PFSK-1 (cell line): ENCODE measurements at regions not wholly inside any gene's neighbourhood (a gene's known extent, or its start where the extent isn't known, plus 50 kb on each side); places are given as distances from the start of the nearest gene placed in this dataset.
A peak's percentile ranks its signal among the peaks of the same experiment; 100 is the strongest.

Experiments used
- FOXP2 ChIP-seq: optimal IDR thresholded peaks from 2 replicates; pipeline ENCODE3; 2011; ENCODE audit warnings: borderline replicate concordance, control low read depth, inconsistent platforms; ENCODE audit not compliant: insufficient read depth; ENCODE audit errors: extremely low read length, extremely low read depth
- POLR2AphosphoS5 ChIP-seq: IDR thresholded peaks from 2 replicates; pipeline ENCODE4 v1.6.1; 2012; ENCODE audit warnings: low read depth, mild to moderate bottlenecking, control low read depth, low read length, moderate library complexity
- SIN3A ChIP-seq: IDR thresholded peaks from 2 replicates; pipeline ENCODE4 v1.6.1; 2012; ENCODE audit warnings: mild to moderate bottlenecking, low read length, moderate library complexity, borderline replicate concordance; ENCODE audit not compliant: insufficient read depth
- TAF1 ChIP-seq: IDR thresholded peaks from 2 replicates; pipeline ENCODE4 v1.6.1; 2012; ENCODE audit warnings: low read length, control low read depth, borderline replicate concordance; ENCODE audit not compliant: insufficient read depth
- TF ChIP-seq, protein P1 (sequence below), 2 experiments: IDR thresholded peaks; 2 replicates each; pipeline versions ENCODE4 v1.6.1 to v1.8.0; 2011 to 2012; ENCODE audit warnings: low read depth in 2 of 2, low read length in 2 of 2, control low read depth in 1 of 2, inconsistent platforms in 1 of 2, mild to moderate bottlenecking in 1 of 2, moderate library complexity in 1 of 2; ENCODE audit not compliant: insufficient read depth in 1 of 2

DNA sequence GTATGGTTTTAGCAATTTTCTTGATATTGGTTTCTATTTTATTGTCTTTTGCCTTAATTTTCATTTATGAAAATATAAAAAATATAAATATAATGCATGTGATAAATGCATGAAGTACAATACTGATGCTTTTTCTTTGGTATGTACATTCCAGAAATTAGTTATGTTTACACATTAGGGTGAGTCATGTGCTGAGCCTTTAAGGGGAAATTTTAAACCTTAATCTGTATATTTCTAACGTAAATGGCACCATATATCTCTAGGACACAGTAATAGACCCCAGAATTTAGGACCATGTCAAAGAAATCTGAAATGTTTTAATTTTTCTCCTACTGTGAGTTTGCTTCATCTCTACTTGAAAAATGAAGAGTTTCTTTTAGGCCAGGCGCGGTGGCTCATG lies 117.8 kb upstream of the SPRY1 start:
- TF ChIP-seq SIN3A = no peak
- no peak for TF ChIP-seq POLR2AphosphoS5
- TF ChIP-seq, protein P1, sequence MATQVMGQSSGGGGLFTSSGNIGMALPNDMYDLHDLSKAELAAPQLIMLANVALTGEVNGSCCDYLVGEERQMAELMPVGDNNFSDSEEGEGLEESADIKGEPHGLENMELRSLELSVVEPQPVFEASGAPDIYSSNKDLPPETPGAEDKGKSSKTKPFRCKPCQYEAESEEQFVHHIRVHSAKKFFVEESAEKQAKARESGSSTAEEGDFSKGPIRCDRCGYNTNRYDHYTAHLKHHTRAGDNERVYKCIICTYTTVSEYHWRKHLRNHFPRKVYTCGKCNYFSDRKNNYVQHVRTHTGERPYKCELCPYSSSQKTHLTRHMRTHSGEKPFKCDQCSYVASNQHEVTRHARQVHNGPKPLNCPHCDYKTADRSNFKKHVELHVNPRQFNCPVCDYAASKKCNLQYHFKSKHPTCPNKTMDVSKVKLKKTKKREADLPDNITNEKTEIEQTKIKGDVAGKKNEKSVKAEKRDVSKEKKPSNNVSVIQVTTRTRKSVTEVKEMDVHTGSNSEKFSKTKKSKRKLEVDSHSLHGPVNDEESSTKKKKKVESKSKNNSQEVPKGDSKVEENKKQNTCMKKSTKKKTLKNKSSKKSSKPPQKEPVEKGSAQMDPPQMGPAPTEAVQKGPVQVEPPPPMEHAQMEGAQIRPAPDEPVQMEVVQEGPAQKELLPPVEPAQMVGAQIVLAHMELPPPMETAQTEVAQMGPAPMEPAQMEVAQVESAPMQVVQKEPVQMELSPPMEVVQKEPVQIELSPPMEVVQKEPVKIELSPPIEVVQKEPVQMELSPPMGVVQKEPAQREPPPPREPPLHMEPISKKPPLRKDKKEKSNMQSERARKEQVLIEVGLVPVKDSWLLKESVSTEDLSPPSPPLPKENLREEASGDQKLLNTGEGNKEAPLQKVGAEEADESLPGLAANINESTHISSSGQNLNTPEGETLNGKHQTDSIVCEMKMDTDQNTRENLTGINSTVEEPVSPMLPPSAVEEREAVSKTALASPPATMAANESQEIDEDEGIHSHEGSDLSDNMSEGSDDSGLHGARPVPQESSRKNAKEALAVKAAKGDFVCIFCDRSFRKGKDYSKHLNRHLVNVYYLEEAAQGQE (IDR thresholded peaks at IDR 0.05; ENCODE audit: insufficient read depth in 1 of 2, low read depth in 2 of 2, low read length in 2 of 2) = no peak
- no peak for TF ChIP-seq TAF1
- TF ChIP-seq FOXP2 = no peak

DNA sequence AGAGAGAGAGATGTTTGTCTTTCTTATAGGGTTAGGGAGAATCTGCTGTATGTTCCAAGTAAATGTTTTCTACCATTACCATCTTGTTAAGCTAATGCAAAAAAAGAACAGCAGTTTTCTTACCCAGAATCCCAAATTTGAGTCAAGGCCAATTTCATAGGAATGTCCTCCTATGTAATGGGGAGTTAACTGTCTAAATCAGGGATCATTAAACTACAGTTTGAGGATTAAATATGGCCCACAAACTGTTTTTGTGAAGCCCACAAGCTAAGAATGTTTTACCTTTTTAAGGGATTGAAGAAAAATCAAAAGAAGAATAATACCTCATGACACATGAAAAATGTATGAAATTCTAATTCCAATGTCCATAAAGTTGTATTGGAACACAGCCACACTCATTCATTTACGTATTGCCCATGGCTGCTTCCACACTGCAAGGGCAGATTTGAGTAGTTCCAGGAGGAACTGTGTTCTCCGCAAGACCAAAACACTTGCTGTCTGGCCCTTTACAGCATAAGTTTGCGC lies 113.2 kb upstream of the SPRY1 start:
- no peak for TF ChIP-seq TAF1
- no peak for TF ChIP-seq SIN3A
- no peak for TF ChIP-seq FOXP2
- TF ChIP-seq, protein P1 (IDR thresholded peaks at IDR 0.05; ENCODE audit: insufficient read depth in 1 of 2, low read depth in 2 of 2, low read length in 2 of 2) = no peak

DNA sequence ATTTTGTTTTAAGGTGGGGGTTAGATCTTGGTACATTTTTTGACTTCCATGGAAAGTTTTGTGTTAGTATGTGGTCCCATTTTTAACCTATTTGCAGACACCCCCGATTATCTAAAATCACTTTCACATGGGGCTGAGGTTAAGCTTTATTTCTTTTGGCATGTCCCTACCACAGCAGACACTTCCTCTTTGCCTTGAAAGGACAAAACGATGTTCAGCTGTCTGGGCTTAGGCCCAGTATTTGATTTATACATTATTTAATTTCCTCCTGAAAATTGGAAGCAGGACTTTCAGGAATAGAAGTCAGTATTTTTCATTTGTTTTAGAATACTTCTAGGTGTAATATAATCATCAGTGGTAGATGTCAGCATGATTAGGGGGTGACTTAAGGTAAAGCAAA lies 112.4 kb upstream of the SPRY1 start:
- TF ChIP-seq TAF1 = no peak
- TF ChIP-seq POLR2AphosphoS5 = peak; percentile 23; the same call in 1 of the 2 replicates

DNA sequence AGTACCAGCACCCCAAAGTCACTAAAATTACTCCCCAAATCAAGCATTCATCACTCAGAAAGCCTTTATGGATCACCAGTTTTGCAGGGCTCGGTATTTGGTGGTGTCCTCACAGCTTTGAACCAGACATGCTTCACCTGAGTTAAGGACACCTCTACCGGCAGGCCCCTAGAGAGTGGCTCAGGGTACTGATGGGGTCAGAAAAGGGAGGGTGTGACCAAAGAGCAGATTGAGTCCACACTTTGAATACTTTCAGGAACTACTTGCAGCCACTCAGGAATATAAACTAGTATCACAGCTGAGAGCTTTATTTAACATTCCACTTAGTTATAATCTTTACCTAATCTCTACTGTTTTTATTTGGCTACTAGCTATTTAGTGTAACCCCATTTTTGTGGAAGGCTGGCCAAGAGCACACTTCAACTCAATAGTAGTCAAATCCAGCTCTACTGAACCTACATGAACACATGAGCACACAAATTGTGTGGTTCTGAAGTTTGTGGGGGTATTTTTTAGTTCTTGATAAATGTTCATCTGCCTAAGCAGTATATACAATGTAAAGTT lies 109.6 kb upstream of the SPRY1 start:
- TF ChIP-seq FOXP2 = no peak
- no peak for TF ChIP-seq POLR2AphosphoS5
- no peak for TF ChIP-seq TAF1
- no peak for TF ChIP-seq SIN3A
- TF ChIP-seq, protein P1 (IDR thresholded peaks at IDR 0.05; ENCODE audit: insufficient read depth in 1 of 2, low read depth in 2 of 2, low read length in 2 of 2) = no peak

DNA sequence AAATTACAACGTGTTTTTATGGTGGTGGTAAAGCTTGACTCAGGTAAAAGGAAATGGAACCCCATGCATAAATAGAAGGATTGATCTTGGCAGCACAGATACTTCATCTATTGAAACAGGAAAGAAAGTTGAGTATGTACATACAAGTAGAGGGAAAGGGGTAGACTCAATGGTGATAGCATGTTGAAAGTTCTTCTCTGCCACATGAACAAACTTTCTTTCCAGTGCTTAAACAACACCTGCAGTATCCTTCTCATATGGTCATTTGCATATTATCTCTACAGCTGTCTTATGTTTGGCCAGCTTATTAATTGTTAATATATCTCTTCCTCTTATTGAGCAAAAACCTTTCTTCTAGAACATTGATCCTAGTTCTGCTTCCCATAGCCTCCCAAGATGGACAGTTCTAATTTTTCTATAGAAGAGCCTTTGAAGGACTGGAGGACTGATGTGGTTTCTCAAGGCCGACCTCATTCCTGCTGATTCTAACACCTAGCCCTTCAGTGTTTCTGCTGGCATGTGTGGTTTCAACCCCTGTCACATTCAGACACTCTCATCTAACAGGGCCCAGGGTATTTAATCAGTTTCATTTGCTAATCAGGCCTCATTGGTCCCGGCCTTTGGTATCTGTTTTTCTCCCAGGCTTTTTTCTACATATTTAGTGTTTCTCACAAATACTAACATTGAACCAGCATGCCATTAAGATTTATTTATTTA lies 108.1 kb upstream of the SPRY1 start:
- TF ChIP-seq TAF1 = no peak
- TF ChIP-seq, protein P1 (IDR thresholded peaks at IDR 0.05; ENCODE audit: insufficient read depth in 1 of 2, low read depth in 2 of 2, low read length in 2 of 2) = no peak
